Kidney epithelial cell (primary cell): ENCODE measurements at regions not wholly inside any gene's neighbourhood (a gene's known extent, or its start where the extent isn't known, plus 50 kb on each side); places are given as distances from the start of the nearest gene placed in this dataset.

Experiments
- DNase-seq: peaks from one replicate; pipeline ENCODE4 v3.0.0-alpha.2; 2010; ENCODE audit warnings: low read depth
- H3K27me3 ChIP-seq: 2 replicates; pipeline ENCODE4 v1.6.0; 2011; ENCODE audit warnings: low read length; ENCODE audit not compliant: control insufficient read depth, insufficient read depth
- H3K36me3 ChIP-seq: 2 replicates; pipeline ENCODE4 v1.5.1; 2011; ENCODE audit warnings: low read length; ENCODE audit not compliant: control insufficient read depth, insufficient read depth
- H3K4me3 ChIP-seq: 2 replicates; pipeline ENCODE4 v1.5.1; 2011; ENCODE audit warnings: low read depth, mild to moderate bottlenecking, control low read depth, low read length
- TF ChIP-seq, protein P1 (sequence below): IDR thresholded peaks from 2 replicates; pipeline ENCODE4 v1.5.1; 2011; ENCODE audit warnings: mild to moderate bottlenecking, moderate library complexity, low read length, control low read depth, inconsistent platforms; ENCODE audit not compliant: insufficient read depth, poor library complexity, severe bottlenecking

DNA sequence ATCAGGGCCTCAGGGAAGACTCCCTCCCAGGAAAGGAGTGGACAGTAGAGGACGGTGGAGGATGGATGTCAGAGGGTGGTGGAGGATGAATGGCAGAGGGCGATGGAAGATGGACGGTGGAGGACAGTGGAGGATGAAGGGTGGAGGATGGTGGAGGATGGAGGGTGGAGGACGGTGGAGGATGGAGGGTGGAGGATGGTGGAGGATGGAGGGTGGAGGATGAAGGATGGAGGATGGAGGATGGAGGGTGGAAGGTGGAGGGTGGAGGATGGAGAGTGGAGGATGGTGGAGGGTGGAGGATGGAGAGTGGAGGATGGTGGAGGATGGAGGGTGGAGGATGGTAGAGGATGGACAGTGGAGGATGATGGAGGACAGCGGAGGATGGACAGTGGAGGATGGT, 95.9 kb downstream of the LRRC74A start:
- no peaks in the 10 kb centered on the region for H3K27me3 ChIP-seq
- H3K4me3 ChIP-seq, result no peak overlapping the region
- no peaks in the 10 kb centered on the region for H3K36me3 ChIP-seq
- no peak for DNase-seq
- TF ChIP-seq, protein P1, sequence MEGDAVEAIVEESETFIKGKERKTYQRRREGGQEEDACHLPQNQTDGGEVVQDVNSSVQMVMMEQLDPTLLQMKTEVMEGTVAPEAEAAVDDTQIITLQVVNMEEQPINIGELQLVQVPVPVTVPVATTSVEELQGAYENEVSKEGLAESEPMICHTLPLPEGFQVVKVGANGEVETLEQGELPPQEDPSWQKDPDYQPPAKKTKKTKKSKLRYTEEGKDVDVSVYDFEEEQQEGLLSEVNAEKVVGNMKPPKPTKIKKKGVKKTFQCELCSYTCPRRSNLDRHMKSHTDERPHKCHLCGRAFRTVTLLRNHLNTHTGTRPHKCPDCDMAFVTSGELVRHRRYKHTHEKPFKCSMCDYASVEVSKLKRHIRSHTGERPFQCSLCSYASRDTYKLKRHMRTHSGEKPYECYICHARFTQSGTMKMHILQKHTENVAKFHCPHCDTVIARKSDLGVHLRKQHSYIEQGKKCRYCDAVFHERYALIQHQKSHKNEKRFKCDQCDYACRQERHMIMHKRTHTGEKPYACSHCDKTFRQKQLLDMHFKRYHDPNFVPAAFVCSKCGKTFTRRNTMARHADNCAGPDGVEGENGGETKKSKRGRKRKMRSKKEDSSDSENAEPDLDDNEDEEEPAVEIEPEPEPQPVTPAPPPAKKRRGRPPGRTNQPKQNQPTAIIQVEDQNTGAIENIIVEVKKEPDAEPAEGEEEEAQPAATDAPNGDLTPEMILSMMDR, result no peak

DNA sequence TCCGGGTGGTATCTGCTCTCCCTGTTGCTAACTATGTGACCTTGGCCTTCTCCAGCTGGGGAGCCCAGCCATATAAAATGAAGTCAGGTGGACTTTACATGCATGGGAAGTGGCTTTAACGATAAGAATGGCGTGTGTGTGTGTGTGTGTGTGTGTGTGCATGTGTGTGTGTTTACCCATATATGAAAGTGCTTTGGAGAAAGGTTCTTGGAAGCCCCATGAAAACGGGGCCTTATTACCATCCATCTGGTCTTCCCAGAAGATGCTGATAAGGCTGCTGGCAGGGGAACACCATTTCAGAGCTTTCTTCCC, 94.8 kb downstream of the LRRC74A start:
- H3K36me3 ChIP-seq, result no peaks in the 10 kb centered on the region
- no peaks in the 10 kb centered on the region for H3K27me3 ChIP-seq
- DNase-seq, result no peak
- TF ChIP-seq, protein P1, result no peak
- no peak overlapping the region for H3K4me3 ChIP-seq

DNA sequence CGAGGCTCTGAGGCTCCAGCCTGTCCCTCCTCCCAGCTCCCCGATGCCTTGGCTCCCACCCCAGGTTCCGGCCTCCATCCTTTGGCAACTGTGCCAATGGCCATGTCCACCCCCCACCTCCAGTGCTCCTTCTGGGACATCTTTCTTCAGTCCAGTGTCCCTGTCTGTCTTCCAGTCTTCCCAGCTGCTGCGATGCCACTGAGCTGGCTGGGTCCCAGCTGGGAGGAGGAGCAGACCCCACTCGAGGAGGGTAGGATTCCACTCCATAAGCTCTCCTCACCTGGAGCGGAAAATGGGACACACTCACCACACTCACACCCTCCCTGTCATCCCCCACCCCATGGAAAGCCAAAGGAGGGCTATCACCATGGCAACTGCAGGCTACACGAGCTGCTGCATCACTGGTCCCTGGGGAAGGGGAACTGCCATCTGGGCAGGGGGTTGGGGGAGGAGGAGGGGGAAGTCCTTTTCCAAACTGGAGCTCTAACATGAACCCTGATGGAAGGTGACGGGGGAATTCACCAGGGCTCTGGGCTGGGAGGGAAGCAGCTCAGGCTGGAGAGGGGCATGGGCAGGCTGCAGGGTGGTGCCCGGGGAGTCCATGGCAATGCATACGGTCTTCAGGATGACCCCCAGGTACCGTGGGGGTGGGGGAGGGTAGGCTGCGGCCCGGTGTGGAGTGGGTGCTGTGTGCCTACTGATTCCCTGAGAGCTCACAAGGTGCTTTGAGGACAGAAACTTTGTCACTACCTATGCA, 94.3 kb downstream of the LRRC74A start:
- TF ChIP-seq, protein P1, result no peak
- Histone ChIP-seq H3K27me3 (no peaks in the 10 kb centered on the region), H3K36me3 (no peaks in the 10 kb centered on the region), H3K4me3 (no peak overlapping the region)
- no peak for DNase-seq

DNA sequence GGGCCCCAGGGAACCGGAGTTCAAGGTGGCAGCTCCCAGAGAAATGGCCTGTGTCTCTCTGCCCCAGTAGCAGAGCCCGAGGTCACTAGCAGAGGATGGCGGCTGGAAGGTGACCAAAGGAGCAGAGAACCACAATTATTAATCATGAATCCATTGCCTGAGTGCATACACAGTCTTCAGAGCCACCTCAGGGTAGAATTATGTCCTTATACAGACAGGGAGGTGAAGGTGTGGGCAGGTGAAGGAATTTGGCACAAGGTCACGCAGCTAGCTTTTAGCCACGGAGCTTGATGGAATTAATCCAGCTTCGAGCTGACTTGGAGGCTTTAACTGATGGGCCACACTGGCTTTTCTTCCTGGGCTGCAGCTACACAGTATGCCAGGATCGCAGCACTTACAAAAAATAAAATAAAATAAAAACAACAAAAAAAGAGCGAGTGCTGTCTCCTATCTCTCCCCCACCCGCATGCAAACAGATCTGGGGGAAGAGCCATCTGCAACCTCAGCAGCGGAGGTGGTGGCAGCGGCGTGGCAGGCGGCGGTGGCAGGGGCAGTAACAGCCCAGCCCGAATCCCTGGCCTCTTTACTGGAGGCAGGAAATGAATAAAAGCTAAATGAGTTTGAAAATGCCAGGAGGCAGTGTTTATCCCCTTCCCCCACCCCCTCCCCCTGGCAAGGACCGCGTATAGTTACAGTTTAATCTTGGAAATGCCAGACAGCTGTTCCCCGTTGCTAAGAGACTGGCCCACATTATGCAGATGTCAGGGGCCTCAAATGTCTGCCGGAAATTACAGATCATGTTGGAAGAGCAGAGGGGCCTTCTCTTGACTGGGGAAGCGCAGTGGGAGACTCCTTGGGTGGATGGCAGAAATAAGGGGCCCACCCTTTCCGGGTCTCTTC, 93.5 kb downstream of the LRRC74A start:
- TF ChIP-seq, protein P1, result no peak
- Histone ChIP-seq H3K27me3 (no peaks in the 10 kb centered on the region), H3K36me3 (no peaks in the 10 kb centered on the region), H3K4me3 (no peak overlapping the region)
- DNase-seq, result peak; percentile 86
